Liver (tissue), 8 donors: ENCODE measurements at regions not wholly inside any gene's neighbourhood (a gene's known extent, or its start where the extent isn't known, plus 50 kb on each side); places are given as distances from the start of the nearest gene placed in this dataset.

ENCODE experiments used
- DNase-seq: peaks from one replicate; pipeline ENCODE4 v3.0.0-alpha.2; 2017; ENCODE audit warnings: low spot score
- H3K27ac ChIP-seq, 2 donors: one replicate each; pipeline ENCODE4 v1.7.0; 2013; ENCODE audit warnings: inconsistent platforms in 2 of 2, low read length in 2 of 2, control low read depth in 1 of 2, low read depth in 1 of 2, mild to moderate bottlenecking in 1 of 2
- H3K27me3 ChIP-seq, 4 donors: one replicate each; pipeline versions ENCODE4 v1.6.1 to v1.7.0; 2013; ENCODE audit warnings: low read length in 3 of 4, inconsistent platforms in 1 of 4, mild to moderate bottlenecking in 1 of 4, moderate library complexity in 1 of 4; ENCODE audit not compliant: control insufficient read depth in 4 of 4, insufficient read depth in 4 of 4
- H3K36me3 ChIP-seq, 4 donors: one replicate each; pipeline versions ENCODE4 v1.6.1 to v1.7.0; 2013; ENCODE audit warnings: low read length in 3 of 4, mild to moderate bottlenecking in 3 of 4, low read depth in 1 of 4, moderate library complexity in 1 of 4; ENCODE audit not compliant: control insufficient read depth in 4 of 4, insufficient read depth in 3 of 4
- H3K4me1 ChIP-seq, 4 donors: one replicate each; pipeline versions ENCODE4 v1.6.1 to v1.7.0; 2013; ENCODE audit warnings: low read length in 3 of 4, mild to moderate bottlenecking in 3 of 4, moderate library complexity in 1 of 4; ENCODE audit not compliant: control insufficient read depth in 4 of 4, insufficient read depth in 4 of 4
- H3K4me3 ChIP-seq, 3 donors: one replicate each; pipeline versions ENCODE4 v1.6.1 to v1.7.0; 2013; ENCODE audit warnings: low read length in 3 of 3, control low read depth in 1 of 3, low read depth in 1 of 3, mild to moderate bottlenecking in 1 of 3
- H3K9ac ChIP-seq, 2 donors: one replicate each; pipeline ENCODE4 v1.7.0; 2013; ENCODE audit warnings: low read length in 2 of 2, mild to moderate bottlenecking in 2 of 2, moderate library complexity in 2 of 2, control low read depth in 1 of 2, low read depth in 1 of 2
- H3K9me3 ChIP-seq, 4 donors: one replicate each; pipeline versions ENCODE4 v1.6.1 to v1.7.0; 2013; ENCODE audit warnings: low read length in 3 of 4; ENCODE audit not compliant: control insufficient read depth in 4 of 4
- EGR1 ChIP-seq, 2 donors: IDR thresholded peaks; 2 replicates each; pipeline ENCODE4 v1.6.1; 2016 to 2018; ENCODE audit warnings: antibody characterized with exemption in 2 of 2, low read depth in 2 of 2
- FOXA2 ChIP-seq: IDR thresholded peaks from 2 replicates; pipeline ENCODE4 v1.6.1; 2016; ENCODE audit warnings: antibody characterized with exemption
- GABPA ChIP-seq, 2 donors: IDR thresholded peaks in 1 of 2; conservative IDR thresholded peaks in 1 of 2; 2 replicates each; pipeline ENCODE4 v1.6.1; 2016; ENCODE audit warnings: antibody characterized with exemption in 2 of 2, mild to moderate bottlenecking in 1 of 2, moderate library complexity in 1 of 2
- HNF4A ChIP-seq, 2 donors: conservative IDR thresholded peaks; 2 replicates each; pipeline ENCODE4 v1.6.1; 2016; ENCODE audit warnings: antibody characterized with exemption in 2 of 2, mild to moderate bottlenecking in 2 of 2
- HNF4G ChIP-seq: IDR thresholded peaks from 2 replicates; pipeline ENCODE4 v1.6.1; 2016; ENCODE audit warnings: antibody characterized with exemption
- JUND ChIP-seq, 2 donors: IDR thresholded peaks; 2 replicates each; pipeline ENCODE4 v1.6.1; 2016; ENCODE audit warnings: antibody characterized with exemption in 2 of 2
- NR2F2 ChIP-seq: IDR thresholded peaks from 2 replicates; pipeline ENCODE4 v1.6.1; 2016; ENCODE audit warnings: antibody characterized with exemption
- RAD21 ChIP-seq, 2 donors: IDR thresholded peaks; 2 replicates each; pipeline ENCODE4 v1.6.1; 2016; ENCODE audit warnings: antibody characterized with exemption in 2 of 2, mild to moderate bottlenecking in 2 of 2
- RXRA ChIP-seq, 2 donors: IDR thresholded peaks; 2 replicates each; pipeline ENCODE4 v1.6.1; 2017 to 2018; ENCODE audit warnings: antibody characterized with exemption in 2 of 2, mild to moderate bottlenecking in 1 of 2
- SP1 ChIP-seq: IDR thresholded peaks from 2 replicates; pipeline ENCODE4 v1.6.1; 2018; ENCODE audit warnings: antibody characterized with exemption, mild to moderate bottlenecking
- TAF1 ChIP-seq: conservative IDR thresholded peaks from 2 replicates; pipeline ENCODE4 v1.6.1; 2016; ENCODE audit warnings: antibody characterized with exemption, mild to moderate bottlenecking
- YY1 ChIP-seq: IDR thresholded peaks from 2 replicates; pipeline ENCODE4 v1.6.1; 2016; ENCODE audit warnings: antibody characterized with exemption, mild to moderate bottlenecking
- WGBS: extraction: QIAGEN DNeasy Blood & Tissue Kit; methylation state at CpG from one replicate; pipeline ENCODE4 v1.1.7; 2013; 5-methylcytosine and 5-hydroxymethylcytosine counted together
- TF ChIP-seq, protein P1 (sequence below): IDR thresholded peaks from 2 replicates; pipeline ENCODE4 v1.6.1; 2016; ENCODE audit warnings: antibody characterized with exemption
- TF ChIP-seq, protein P2 (sequence below): IDR thresholded peaks from 2 replicates; pipeline ENCODE4 v1.6.1; 2016; ENCODE audit warnings: antibody characterized with exemption, mild to moderate bottlenecking
- TF ChIP-seq, protein P3 (sequence below): IDR thresholded peaks from 2 replicates; pipeline ENCODE4 v1.6.1; 2016; ENCODE audit warnings: antibody characterized with exemption
- TF ChIP-seq, protein P4 (sequence below): fragments of 150-350 bp; IDR thresholded peaks from 2 replicates; pipeline ENCODE4 v1.5.1; 2017; ENCODE audit warnings: improper control_type of control experiment, low read depth, low read length; ENCODE audit not compliant: missing input control
- donor health status: healthy.
- donor health status: healthy.
- donor health status: healthy.
- donor health status: healthy.
- donor health status: healthy.

DNA sequence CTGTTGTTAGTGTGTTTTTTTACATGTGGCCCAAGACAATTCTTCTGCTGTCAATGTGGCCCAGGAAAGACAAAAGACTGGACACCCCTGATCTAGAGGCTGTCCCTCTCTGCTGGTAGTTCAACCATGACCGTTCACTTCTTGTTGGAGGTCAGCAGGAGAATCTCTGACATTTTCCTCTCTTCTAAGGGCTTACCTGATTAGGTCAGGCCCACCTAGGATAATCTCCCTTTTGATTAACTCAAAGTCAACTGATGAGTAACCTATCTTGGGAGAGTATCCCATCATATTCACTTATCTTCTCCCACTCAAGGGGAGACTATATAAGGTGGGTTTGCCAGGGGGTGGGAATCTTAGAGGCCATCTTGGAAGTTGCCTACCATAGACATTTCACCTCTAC lies 135.2 kb downstream of the BUB3 start:
- peaks cover 0 to 4% (median 3%) of the 10 kb centered on the region in 4 donors for H3K9me3 ChIP-seq
- TF ChIP-seq FOXA2 = no peak
- no peak overlapping the region for H3K4me3 ChIP-seq
- 75% methylated on average over 1 of the region's 1 CpG for WGBS
- H3K27ac ChIP-seq = no peak overlapping the region
- H3K9ac ChIP-seq = no peak overlapping the region
- H3K36me3 ChIP-seq = no peaks in the 10 kb centered on the region
- H3K27me3 ChIP-seq = no peaks in the 10 kb centered on the region
- H3K4me1 ChIP-seq = no peaks in the 10 kb centered on the region
- no peak for DNase-seq

DNA sequence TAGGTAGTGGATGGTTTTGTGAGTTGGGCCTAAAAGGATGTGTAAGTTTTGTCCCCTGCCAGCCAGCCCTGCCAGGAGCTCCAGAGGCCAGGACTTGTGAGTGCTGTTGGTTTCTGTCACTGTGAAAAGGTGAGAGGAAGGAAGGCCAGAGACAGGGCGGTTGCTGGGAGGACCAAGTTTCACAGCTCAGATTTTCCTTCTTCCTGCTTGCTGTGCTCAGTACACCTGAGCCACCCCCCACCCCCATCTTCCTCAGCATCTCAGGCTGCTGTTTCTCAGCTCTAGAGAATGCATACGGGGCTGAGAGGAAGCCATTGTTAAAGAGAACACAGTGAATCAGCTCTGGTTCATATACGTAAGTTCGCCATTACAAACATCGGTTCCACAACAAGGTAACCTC lies 139.9 kb downstream of the BUB3 start:
- Histone ChIP-seq H3K27ac (no peak overlapping the region), H3K27me3 (no peaks in the 10 kb centered on the region), H3K9ac (no peak overlapping the region), H3K4me3 (no peak overlapping the region), H3K4me1 (no peaks in the 10 kb centered on the region), H3K9me3 (peaks cover 0 to 4% (median 3%) of the 10 kb centered on the region in 4 donors), H3K36me3 (no peaks in the 10 kb centered on the region)
- DNase-seq = no peak
- TF ChIP-seq TAF1 = no peak
- TF ChIP-seq YY1 = no peak
- no peak for TF ChIP-seq FOXA2
- TF ChIP-seq, protein P1, sequence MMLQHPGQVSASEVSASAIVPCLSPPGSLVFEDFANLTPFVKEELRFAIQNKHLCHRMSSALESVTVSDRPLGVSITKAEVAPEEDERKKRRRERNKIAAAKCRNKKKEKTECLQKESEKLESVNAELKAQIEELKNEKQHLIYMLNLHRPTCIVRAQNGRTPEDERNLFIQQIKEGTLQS = no peak
- TF ChIP-seq HNF4A (conservative IDR thresholded peaks at IDR 0.05) = no peak
- TF ChIP-seq, protein P2, sequence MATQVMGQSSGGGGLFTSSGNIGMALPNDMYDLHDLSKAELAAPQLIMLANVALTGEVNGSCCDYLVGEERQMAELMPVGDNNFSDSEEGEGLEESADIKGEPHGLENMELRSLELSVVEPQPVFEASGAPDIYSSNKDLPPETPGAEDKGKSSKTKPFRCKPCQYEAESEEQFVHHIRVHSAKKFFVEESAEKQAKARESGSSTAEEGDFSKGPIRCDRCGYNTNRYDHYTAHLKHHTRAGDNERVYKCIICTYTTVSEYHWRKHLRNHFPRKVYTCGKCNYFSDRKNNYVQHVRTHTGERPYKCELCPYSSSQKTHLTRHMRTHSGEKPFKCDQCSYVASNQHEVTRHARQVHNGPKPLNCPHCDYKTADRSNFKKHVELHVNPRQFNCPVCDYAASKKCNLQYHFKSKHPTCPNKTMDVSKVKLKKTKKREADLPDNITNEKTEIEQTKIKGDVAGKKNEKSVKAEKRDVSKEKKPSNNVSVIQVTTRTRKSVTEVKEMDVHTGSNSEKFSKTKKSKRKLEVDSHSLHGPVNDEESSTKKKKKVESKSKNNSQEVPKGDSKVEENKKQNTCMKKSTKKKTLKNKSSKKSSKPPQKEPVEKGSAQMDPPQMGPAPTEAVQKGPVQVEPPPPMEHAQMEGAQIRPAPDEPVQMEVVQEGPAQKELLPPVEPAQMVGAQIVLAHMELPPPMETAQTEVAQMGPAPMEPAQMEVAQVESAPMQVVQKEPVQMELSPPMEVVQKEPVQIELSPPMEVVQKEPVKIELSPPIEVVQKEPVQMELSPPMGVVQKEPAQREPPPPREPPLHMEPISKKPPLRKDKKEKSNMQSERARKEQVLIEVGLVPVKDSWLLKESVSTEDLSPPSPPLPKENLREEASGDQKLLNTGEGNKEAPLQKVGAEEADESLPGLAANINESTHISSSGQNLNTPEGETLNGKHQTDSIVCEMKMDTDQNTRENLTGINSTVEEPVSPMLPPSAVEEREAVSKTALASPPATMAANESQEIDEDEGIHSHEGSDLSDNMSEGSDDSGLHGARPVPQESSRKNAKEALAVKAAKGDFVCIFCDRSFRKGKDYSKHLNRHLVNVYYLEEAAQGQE = no peak
- TF ChIP-seq HNF4G = no peak
- no peak for TF ChIP-seq RXRA (IDR thresholded peaks at IDR 0.05)
- TF ChIP-seq EGR1 (IDR thresholded peaks at IDR 0.05; ENCODE audit: low read depth in 2 of 2) = no peak
- no peak for TF ChIP-seq RAD21 (IDR thresholded peaks at IDR 0.05)
- no peak for TF ChIP-seq NR2F2
- TF ChIP-seq SP1 = no peak
- TF ChIP-seq, protein P3, sequence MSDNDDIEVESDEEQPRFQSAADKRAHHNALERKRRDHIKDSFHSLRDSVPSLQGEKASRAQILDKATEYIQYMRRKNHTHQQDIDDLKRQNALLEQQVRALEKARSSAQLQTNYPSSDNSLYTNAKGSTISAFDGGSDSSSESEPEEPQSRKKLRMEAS = no peak
- WGBS = 84% methylated on average over 5 of the region's 5 CpGs

DNA sequence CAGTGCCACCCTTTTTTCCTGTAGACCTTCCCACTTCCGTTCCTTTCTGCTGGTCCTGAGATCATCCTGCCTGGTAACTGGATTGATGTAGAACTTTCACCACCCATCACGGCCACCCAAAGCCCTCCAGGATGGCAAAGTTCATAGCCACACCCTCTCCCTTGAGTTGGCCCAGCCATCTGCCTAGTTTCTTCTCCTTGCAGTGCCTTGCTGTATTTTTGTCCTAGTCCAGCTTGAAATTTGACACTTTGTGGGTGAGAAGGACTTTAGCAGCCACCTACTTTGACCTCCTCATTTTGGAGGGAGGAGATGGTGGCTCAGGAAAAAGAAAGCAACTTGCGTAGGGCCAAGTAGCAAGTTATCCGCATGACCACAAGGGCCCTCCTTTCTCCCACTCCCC lies 140.7 kb downstream of the BUB3 start:
- TF ChIP-seq TAF1 = no peak
- no peak for TF ChIP-seq JUND (IDR thresholded peaks at IDR 0.05)
- TF ChIP-seq NR2F2 = no peak
- TF ChIP-seq HNF4G = no peak
- no peak for TF ChIP-seq RAD21 (IDR thresholded peaks at IDR 0.05)
- TF ChIP-seq, protein P2 = no peak
- TF ChIP-seq, protein P3 = no peak
- TF ChIP-seq, protein P4, sequence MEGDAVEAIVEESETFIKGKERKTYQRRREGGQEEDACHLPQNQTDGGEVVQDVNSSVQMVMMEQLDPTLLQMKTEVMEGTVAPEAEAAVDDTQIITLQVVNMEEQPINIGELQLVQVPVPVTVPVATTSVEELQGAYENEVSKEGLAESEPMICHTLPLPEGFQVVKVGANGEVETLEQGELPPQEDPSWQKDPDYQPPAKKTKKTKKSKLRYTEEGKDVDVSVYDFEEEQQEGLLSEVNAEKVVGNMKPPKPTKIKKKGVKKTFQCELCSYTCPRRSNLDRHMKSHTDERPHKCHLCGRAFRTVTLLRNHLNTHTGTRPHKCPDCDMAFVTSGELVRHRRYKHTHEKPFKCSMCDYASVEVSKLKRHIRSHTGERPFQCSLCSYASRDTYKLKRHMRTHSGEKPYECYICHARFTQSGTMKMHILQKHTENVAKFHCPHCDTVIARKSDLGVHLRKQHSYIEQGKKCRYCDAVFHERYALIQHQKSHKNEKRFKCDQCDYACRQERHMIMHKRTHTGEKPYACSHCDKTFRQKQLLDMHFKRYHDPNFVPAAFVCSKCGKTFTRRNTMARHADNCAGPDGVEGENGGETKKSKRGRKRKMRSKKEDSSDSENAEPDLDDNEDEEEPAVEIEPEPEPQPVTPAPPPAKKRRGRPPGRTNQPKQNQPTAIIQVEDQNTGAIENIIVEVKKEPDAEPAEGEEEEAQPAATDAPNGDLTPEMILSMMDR = no peak
- no peak for TF ChIP-seq GABPA (IDR thresholded peaks at IDR 0.05 in 1 of 2, conservative IDR thresholded peaks at IDR 0.05 in 1 of 2)
- TF ChIP-seq SP1 = no peak
- no peak for TF ChIP-seq EGR1 (IDR thresholded peaks at IDR 0.05; ENCODE audit: low read depth in 2 of 2)
- no peak for TF ChIP-seq YY1
- WGBS = 82% methylated on average over 4 of the region's 4 CpGs
- Histone ChIP-seq H3K4me1 (no peaks in the 10 kb centered on the region), H3K27me3 (no peaks in the 10 kb centered on the region), H3K9ac (no peak overlapping the region), H3K9me3 (peaks cover 0 to 4% (median under 1%) of the 10 kb centered on the region in 4 donors), H3K27ac (no peak overlapping the region), H3K36me3 (no peaks in the 10 kb centered on the region), H3K4me3 (no peak overlapping the region)
- no peak for DNase-seq
